IMR-90 (cell line): ENCODE measurements at regions not wholly inside any gene's neighbourhood (a gene's known extent, or its start where the extent isn't known, plus 50 kb on each side); places are given as distances from the start of the nearest gene placed in this dataset.

Experiments
- BHLHE40 ChIP-seq: fragments of 150-350 bp; IDR thresholded peaks from 2 replicates; pipeline ENCODE4 v1.6.1; 2016; ENCODE audit warnings: mild to moderate bottlenecking, low read depth, low read length
- CEBPB ChIP-seq: IDR thresholded peaks from 2 replicates; pipeline ENCODE4 v1.6.1; 2012; ENCODE audit warnings: low read depth, low read length, improper control_type of control experiment
- CTCF ChIP-seq: conservative IDR thresholded peaks from 2 replicates; pipeline ENCODE4 v1.5.1; 2012; ENCODE audit warnings: mild to moderate bottlenecking, low read depth, low read length, improper control_type of control experiment
- FOS ChIP-seq: fragments of 150-350 bp; IDR thresholded peaks from 2 replicates; pipeline ENCODE4 v1.6.1; 2016; ENCODE audit warnings: low read depth, low read length
- MAFK ChIP-seq: IDR thresholded peaks from 2 replicates; pipeline ENCODE4 v1.6.1; 2012; ENCODE audit warnings: low read depth, low read length, improper control_type of control experiment
- POLR2A ChIP-seq: IDR thresholded peaks from 2 replicates; pipeline ENCODE4 v1.6.1; 2012; ENCODE audit warnings: mild to moderate bottlenecking, low read depth, low read length
- RAD21 ChIP-seq: IDR thresholded peaks from 2 replicates; pipeline ENCODE4 v1.6.1; 2012; ENCODE audit warnings: low read length, improper control_type of control experiment
- RCOR1 ChIP-seq: IDR thresholded peaks from 2 replicates; pipeline ENCODE4 v1.6.1; 2012; ENCODE audit warnings: mild to moderate bottlenecking, low read length, improper control_type of control experiment; ENCODE audit not compliant: insufficient replicate concordance
- SMC3 ChIP-seq: fragments of 150-350 bp; IDR thresholded peaks from 2 replicates; pipeline ENCODE4 v1.6.1; 2016; ENCODE audit warnings: low read depth, mild to moderate bottlenecking, antibody characterized with exemption, low read length, moderate library complexity

GRCh38 chr2:56539618-56540017, 355.8 kb downstream of the CCDC85A start:
- TF ChIP-seq CTCF (no peak), FOS (no peak), CEBPB (no peak), POLR2A (no peak), SMC3 (no peak), BHLHE40 (no peak), RAD21 (no peak), RCOR1 (no peak), MAFK (no peak)
